Tibial artery (tissue), 4 donors: ENCODE measurements at regions not wholly inside any gene's neighbourhood (a gene's known extent, or its start where the extent isn't known, plus 50 kb on each side); places are given as distances from the start of the nearest gene placed in this dataset.

Source experiments
- DNase-seq, 2 donors: peaks; one replicate each; pipeline ENCODE4 v3.0.0-alpha.2; 2019
- H3K27ac ChIP-seq, 2 donors: fragments of 200-600 bp; sonication (generic) in 1 of 2; 1 replicate in 1 of 2; 2 replicates in 1 of 2; pipeline ENCODE4 v1.5.1; 2018 to 2019; ENCODE audit warnings: mild to moderate bottlenecking in 1 of 2
- H3K27me3 ChIP-seq, 2 donors: fragments of 200-600 bp; sonication (generic) in 1 of 2; one replicate each; pipeline versions ENCODE4 v1.5.1 to v1.6.0; 2016 to 2019
- H3K36me3 ChIP-seq, 3 donors: fragments of 200-600 bp; sonication (generic) in 2 of 3; one replicate each; pipeline ENCODE4 v1.5.1; 2016 to 2019; ENCODE audit warnings: mild to moderate bottlenecking in 2 of 3
- H3K4me1 ChIP-seq, 4 donors: fragments of 200-600 bp; sonication (generic) in 2 of 4; 1 replicate in 3 of 4; 2 replicates in 1 of 4; pipeline ENCODE4 v1.5.1; 2016 to 2019
- H3K4me3 ChIP-seq, 2 donors: fragments of 200-600 bp; sonication (generic) in 1 of 2; 1 replicate in 1 of 2; 2 replicates in 1 of 2; pipeline ENCODE4 v1.5.1; 2018 to 2019; ENCODE audit warnings: mild to moderate bottlenecking in 2 of 2
- H3K9me3 ChIP-seq, 3 donors: fragments of 200-600 bp; sonication (generic) in 1 of 3; one replicate each; pipeline ENCODE4 v1.5.1; 2016 to 2019
- intact Hi-C: fragments of 100-400 bp; cut with DNase I; formaldehyde crosslinking; loops from one replicate; pipeline ENCODE4 v1.15.0; 2023; ENCODE audit warnings: low total_unique reads
- TF ChIP-seq, protein P1 (sequence below), 2 experiments: fragments of 200-600 bp in 1 of 2; fragments of 450-650 bp in 1 of 2; IDR thresholded peaks; one replicate each; pipeline ENCODE4 v1.5.1; 2017 to 2019; ENCODE audit warnings: antibody characterized with exemption in 2 of 2, mild to moderate bottlenecking in 1 of 2, moderate library complexity in 1 of 2

DNA sequence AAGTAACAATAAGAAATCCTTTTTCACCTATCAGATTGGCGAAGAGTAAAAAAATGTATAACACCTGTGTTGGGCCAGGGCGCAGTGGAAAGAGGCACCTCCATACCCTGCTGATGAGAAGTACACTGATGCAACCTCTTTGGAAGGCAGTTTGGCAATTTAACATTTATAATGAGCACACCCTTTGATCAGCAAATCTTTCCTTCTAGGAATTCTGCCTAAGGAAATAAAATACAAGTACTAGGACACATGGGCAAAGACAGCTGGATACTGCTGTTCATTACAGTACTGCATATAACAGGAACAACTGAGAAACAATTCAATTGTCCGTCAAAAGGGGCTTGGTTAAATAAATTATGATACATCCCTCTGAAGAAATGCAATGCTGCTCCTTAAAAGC is 110.1 kb downstream of the RPL27A start:
- intact Hi-C loops: no loop called here
- no peak overlapping the region for H3K4me3 ChIP-seq
- TF ChIP-seq, protein P1, sequence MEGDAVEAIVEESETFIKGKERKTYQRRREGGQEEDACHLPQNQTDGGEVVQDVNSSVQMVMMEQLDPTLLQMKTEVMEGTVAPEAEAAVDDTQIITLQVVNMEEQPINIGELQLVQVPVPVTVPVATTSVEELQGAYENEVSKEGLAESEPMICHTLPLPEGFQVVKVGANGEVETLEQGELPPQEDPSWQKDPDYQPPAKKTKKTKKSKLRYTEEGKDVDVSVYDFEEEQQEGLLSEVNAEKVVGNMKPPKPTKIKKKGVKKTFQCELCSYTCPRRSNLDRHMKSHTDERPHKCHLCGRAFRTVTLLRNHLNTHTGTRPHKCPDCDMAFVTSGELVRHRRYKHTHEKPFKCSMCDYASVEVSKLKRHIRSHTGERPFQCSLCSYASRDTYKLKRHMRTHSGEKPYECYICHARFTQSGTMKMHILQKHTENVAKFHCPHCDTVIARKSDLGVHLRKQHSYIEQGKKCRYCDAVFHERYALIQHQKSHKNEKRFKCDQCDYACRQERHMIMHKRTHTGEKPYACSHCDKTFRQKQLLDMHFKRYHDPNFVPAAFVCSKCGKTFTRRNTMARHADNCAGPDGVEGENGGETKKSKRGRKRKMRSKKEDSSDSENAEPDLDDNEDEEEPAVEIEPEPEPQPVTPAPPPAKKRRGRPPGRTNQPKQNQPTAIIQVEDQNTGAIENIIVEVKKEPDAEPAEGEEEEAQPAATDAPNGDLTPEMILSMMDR (IDR thresholded peaks at IDR 0.05): no peak
- peaks cover 0 to 32% (median 3%) of the 10 kb centered on the region in 4 donors for H3K4me1 ChIP-seq
- H3K27ac ChIP-seq: no peak overlapping the region
- no peaks in the 10 kb centered on the region for H3K9me3 ChIP-seq
- DNase-seq: no peak
- no peaks in the 10 kb centered on the region for H3K27me3 ChIP-seq
- no peaks in the 10 kb centered on the region for H3K36me3 ChIP-seq

DNA sequence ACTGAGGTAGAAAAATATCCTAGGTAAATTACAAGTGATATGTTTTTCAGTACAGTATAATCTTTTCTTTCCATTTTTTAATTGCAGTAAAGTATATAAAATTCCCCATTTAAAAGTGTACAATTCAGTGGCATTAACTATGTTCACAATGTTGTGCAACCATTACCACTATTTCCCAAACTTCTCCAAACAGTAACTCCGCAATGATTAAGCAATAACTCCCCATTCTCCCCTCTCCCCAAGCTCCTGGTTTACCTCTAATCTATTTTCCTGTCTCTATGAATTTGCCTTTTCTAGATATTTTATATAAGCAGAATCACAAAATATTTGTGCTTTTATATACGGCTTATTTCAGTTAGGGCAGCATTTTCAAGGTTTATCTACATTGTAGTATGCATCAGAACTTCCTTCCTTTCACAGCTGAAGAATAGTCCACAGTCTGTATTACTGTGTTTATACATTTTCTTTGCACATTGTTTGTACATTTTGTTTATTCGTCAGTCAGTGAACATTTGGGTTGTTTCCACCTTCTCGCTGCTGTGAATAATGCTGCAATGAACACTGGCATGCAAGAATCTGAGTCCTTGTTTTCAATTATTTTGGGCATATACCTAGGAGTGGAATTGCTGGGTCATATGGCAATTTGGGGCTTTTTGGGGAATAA is 110.7 kb downstream of the RPL27A start:
- no peaks in the 10 kb centered on the region for H3K36me3 ChIP-seq
- no peaks in the 10 kb centered on the region for H3K27me3 ChIP-seq
- TF ChIP-seq, protein P1 (IDR thresholded peaks at IDR 0.05): no peak
- H3K9me3 ChIP-seq: no peaks in the 10 kb centered on the region
- intact Hi-C loops: no loop called here
- no peak overlapping the region for H3K27ac ChIP-seq
- DNase-seq: no peak
- H3K4me1 ChIP-seq: peaks cover 0 to 35% (median 3%) of the 10 kb centered on the region in 4 donors
- no peak overlapping the region for H3K4me3 ChIP-seq

DNA sequence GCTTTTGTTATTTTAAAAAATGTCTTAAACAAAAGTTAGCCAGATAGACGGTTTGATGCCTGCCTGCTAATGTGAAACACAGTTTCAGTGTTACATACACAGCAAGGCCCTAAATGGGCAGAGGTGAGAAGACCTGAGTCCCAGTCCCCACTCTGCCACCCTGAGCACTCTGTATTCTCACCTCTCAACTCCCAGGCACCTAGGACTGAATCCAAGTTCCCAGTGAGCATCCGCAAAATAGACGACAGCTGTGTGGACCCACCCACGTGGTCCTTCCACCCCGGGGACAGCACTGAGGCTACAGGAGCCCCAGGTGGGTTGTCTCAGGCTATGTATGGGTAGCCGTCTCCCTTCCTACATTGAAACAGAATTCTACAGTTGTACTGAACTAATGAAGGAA is 111.5 kb downstream of the RPL27A start:
- no peaks in the 10 kb centered on the region for H3K36me3 ChIP-seq
- DNase-seq: no peak
- H3K4me3 ChIP-seq: no peak overlapping the region
- intact Hi-C loops: no loop called here
- no peak overlapping the region for H3K27ac ChIP-seq
- H3K9me3 ChIP-seq: no peaks in the 10 kb centered on the region
- H3K27me3 ChIP-seq: no peaks in the 10 kb centered on the region
- peaks cover 0 to 36% (median 4%) of the 10 kb centered on the region in 4 donors for H3K4me1 ChIP-seq
- TF ChIP-seq, protein P1 (IDR thresholded peaks at IDR 0.05): no peak

DNA sequence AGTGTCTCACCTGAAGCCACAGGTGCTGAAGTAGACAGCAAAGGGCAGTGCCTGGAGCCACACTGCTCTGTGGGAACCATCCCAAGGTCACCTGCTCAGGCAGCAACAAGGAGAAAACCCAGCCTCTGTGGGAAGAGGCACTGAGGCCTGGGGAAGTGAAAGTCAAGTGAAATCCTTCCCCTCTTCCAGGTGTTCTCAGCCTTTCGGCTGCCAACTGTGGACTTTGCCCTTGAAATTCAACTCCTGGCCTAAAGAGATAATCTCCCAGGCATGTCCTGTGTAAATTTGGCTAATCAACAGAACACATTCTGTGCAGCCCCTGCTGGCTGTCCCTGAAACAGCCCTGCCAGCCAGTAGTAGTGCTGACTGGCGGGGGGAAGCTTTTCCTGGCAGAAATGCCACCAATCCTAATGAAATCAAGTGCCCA is 112.1 kb downstream of the RPL27A start:
- Histone ChIP-seq H3K4me1 (peaks cover 0 to 41% (median 5%) of the 10 kb centered on the region in 4 donors), H3K27ac (no peak overlapping the region), H3K4me3 (no peak overlapping the region), H3K36me3 (no peaks in the 10 kb centered on the region), H3K9me3 (no peaks in the 10 kb centered on the region), H3K27me3 (no peaks in the 10 kb centered on the region)
- intact Hi-C loops: no loop called here
- TF ChIP-seq, protein P1 (IDR thresholded peaks at IDR 0.05): peak in 1 of 2 experiments; percentile 17
- no peak for DNase-seq

DNA sequence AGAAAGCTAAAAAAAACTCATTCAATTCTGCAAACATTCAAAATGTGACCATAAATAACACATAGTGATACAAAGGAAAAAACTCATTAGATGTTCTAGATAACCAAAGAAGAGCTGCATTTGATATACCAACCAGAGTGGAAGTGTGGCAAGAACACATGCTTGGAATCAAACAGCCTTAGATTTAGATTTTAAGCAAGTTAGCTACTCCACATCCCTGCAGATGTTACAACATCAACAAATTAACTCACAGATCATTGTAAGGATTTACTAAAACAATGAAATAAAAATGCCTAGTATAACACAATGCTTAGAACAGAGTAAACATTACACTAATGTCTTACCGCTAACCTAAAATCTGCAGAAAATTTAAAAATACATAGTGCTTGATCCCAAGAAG is 114.0 kb upstream of the AKIP1 start:
- TF ChIP-seq, protein P1 (IDR thresholded peaks at IDR 0.05): no peak
- no peaks in the 10 kb centered on the region for H3K9me3 ChIP-seq
- no peak for DNase-seq
- peaks cover 0 to 46% (median 7%) of the 10 kb centered on the region in 4 donors for H3K4me1 ChIP-seq
- H3K27me3 ChIP-seq: no peaks in the 10 kb centered on the region
- no peak overlapping the region for H3K27ac ChIP-seq
- intact Hi-C loops: no loop called here
- H3K4me3 ChIP-seq: no peak overlapping the region
- peaks cover 0 to 11% (median 0%) of the 10 kb centered on the region in 3 donors for H3K36me3 ChIP-seq
